ENCODE measurements at regions not wholly inside any gene's neighbourhood (a gene's known extent, or its start where the extent isn't known, plus 50 kb on each side); places are given as distances from the start of the nearest gene placed in this dataset.

DNA sequence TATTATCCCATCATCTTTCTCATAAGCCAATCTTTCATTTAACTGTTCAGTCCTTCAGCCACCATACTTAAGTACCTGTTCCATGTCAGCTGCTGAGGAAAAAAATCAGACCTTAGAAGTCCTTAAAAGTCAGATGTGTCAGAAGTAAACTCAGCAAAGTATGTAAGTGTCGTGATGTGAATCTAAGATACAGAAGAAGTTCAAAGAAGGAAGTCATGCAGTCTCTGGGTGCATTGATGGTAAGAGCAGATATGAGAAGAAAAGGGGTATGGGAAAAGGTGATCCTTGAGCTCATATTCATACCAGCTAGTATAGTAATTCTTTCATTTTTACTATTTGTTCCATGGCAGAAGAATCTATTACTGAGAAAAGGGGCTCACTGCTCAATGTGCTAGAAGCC is 259.4 kb upstream of the CD180 start:
- TF ChIP-seq BCL11A (tag by site-specific recombination; IDR thresholded peaks at IDR 0.05; ENCODE audit: low read depth) (no peak), ZNF449 (tag by site-specific recombination; IDR thresholded peaks at IDR 0.05) (no peak), GLIS2 (tag by site-specific recombination; IDR thresholded peaks at IDR 0.05) (no peak)
- TF ChIP-seq, protein P1, sequence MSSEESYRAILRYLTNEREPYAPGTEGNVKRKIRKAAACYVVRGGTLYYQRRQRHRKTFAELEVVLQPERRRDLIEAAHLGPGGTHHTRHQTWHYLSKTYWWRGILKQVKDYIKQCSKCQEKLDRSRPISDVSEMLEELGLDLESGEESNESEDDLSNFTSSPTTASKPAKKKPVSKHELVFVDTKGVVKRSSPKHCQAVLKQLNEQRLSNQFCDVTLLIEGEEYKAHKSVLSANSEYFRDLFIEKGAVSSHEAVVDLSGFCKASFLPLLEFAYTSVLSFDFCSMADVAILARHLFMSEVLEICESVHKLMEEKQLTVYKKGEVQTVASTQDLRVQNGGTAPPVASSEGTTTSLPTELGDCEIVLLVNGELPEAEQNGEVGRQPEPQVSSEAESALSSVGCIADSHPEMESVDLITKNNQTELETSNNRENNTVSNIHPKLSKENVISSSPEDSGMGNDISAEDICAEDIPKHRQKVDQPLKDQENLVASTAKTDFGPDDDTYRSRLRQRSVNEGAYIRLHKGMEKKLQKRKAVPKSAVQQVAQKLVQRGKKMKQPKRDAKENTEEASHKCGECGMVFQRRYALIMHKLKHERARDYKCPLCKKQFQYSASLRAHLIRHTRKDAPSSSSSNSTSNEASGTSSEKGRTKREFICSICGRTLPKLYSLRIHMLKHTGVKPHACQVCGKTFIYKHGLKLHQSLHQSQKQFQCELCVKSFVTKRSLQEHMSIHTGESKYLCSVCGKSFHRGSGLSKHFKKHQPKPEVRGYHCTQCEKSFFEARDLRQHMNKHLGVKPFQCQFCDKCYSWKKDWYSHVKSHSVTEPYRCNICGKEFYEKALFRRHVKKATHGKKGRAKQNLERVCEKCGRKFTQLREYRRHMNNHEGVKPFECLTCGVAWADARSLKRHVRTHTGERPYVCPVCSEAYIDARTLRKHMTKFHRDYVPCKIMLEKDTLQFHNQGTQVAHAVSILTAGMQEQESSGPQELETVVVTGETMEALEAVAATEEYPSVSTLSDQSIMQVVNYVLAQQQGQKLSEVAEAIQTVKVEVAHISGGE (tag by site-specific recombination; conservative IDR thresholded peaks at IDR 0.05; ENCODE audit: low read depth): no peak

Data from HEK293 (cell line).